Panc1 (cell line): ENCODE measurements at regions not wholly inside any gene's neighbourhood (a gene's known extent, or its start where the extent isn't known, plus 50 kb on each side); places are given as distances from the start of the nearest gene placed in this dataset.

ENCODE experiments used
- ATAC-seq: fragments of 200-7000 bp; cut with Tn5 transposase; 2 replicates; pipeline ENCODE4 v1.9.1; 2020; ENCODE audit warnings: mild to moderate bottlenecking, moderate library complexity
- BruUV-seq: library from RNA; stranded (reverse); fragments of 400-500 nt; replicated peaks from 2 replicates; lab custom pipeline; 2021; lab: Mats Ljungman, UMichigan
- CTCF ChIA-PET: fragments of 300-600 bp; sonication (Branson Sonifier 250); formaldehyde crosslinking; loops from one replicate; lab custom pipeline; 2022; ENCODE audit warnings: antibody characterized with exemption; lab: Charles Lee
- POLR2A ChIA-PET: fragments of 300-600 bp; sonication (Branson Sonifier 250); formaldehyde crosslinking; loops from one replicate; lab custom pipeline; 2022; ENCODE audit warnings: antibody characterized with exemption; lab: Charles Lee
- DNase-seq: peaks from one replicate; pipeline ENCODE4 v3.0.0-alpha.2; 2010; ENCODE audit warnings: low read depth, low spot score
- H3K27ac ChIP-seq: 2 replicates; pipeline ENCODE4 v1.5.1; 2011; ENCODE audit warnings: mild to moderate bottlenecking, low read length, inconsistent platforms
- H3K27me3 ChIP-seq: fragments of 200-500 bp; sonication (Bioruptor generic); 2 replicates; pipeline ENCODE4 v1.6.0; 2014; ENCODE audit warnings: low read length, inconsistent platforms; ENCODE audit not compliant: control insufficient read depth, insufficient read depth
- H3K36me3 ChIP-seq: fragments of 200-500 bp; sonication (Bioruptor generic); 2 replicates; pipeline ENCODE4 v1.5.1; 2014; ENCODE audit warnings: inconsistent platforms, mild to moderate bottlenecking, low read length, moderate library complexity; ENCODE audit not compliant: control insufficient read depth, insufficient read depth
- H3K4me1 ChIP-seq: 2 replicates; pipeline ENCODE4 v1.5.1; 2011; ENCODE audit warnings: inconsistent platforms, mild to moderate bottlenecking, low read length, moderate library complexity; ENCODE audit not compliant: control insufficient read depth, insufficient read depth
- H3K4me3 ChIP-seq, 2 experiments: 2 replicates each; pipeline ENCODE4 v1.5.1; 2011 to 2012; ENCODE audit warnings: low read depth in 2 of 2, low read length in 2 of 2, mild to moderate bottlenecking in 2 of 2, inconsistent platforms in 1 of 2, moderate library complexity in 1 of 2
- H3K9me3 ChIP-seq: fragments of 200-500 bp; sonication (Bioruptor generic); 2 replicates; pipeline ENCODE4 v1.5.1; 2014; ENCODE audit warnings: low read depth, mild to moderate bottlenecking, inconsistent platforms, low read length, moderate library complexity; ENCODE audit not compliant: control insufficient read depth, insufficient read depth
- POLR2AphosphoS5 ChIP-seq: IDR thresholded peaks from 2 replicates; pipeline ENCODE4 v1.6.1; 2012; ENCODE audit warnings: mild to moderate bottlenecking, low read depth, low read length, moderate library complexity
- REST ChIP-seq, 2 experiments: IDR thresholded peaks; 2 replicates each; pipeline ENCODE4 v1.6.1; 2011 to 2012; ENCODE audit warnings: low read depth in 2 of 2, control low read depth in 1 of 2, low read length in 1 of 2, mild to moderate bottlenecking in 1 of 2, moderate library complexity in 1 of 2; ENCODE audit not compliant: insufficient read depth in 1 of 2
- SIN3A ChIP-seq: IDR thresholded peaks from 2 replicates; pipeline ENCODE4 v1.6.1; 2012; ENCODE audit warnings: low read depth, mild to moderate bottlenecking, low read length, moderate library complexity, borderline replicate concordance; ENCODE audit not compliant: insufficient read depth
- TCF7L2 ChIP-seq: IDR thresholded peaks from 2 replicates; pipeline ENCODE4 v1.6.1; 2011; ENCODE audit warnings: mild to moderate bottlenecking, low read depth, low read length, inconsistent platforms
- in situ Hi-C: cut with HindIII; loops from 2 replicates; pipeline ENCODE4 v1.10.0; 2016; ENCODE audit warnings: low sequenced_read_pairs, low pct_unique_long_range_greater_than_20kb
- intact Hi-C: fragments of 100-400 bp; cut with micrococcal nuclease; formaldehyde crosslinking; loops from one replicate; pipeline ENCODE4 v1.10.0; 2022; ENCODE audit not compliant: unreplicated experiment
- TF ChIP-seq, protein P1 (sequence below): fragments of 450-650 bp; IDR thresholded peaks from 2 replicates; pipeline ENCODE4 v1.5.1; 2017; ENCODE audit warnings: mild to moderate bottlenecking

- no TSS peak for BruUV-seq
- Histone ChIP-seq H3K27me3 (no peaks in the 10 kb centered on the region), H3K9me3 (no peaks in the 10 kb centered on the region), H3K27ac (no peak overlapping the region), H3K4me1 (no peaks in the 10 kb centered on the region), H3K36me3 (no peaks in the 10 kb centered on the region), H3K4me3 (no peak overlapping the region)
- intact Hi-C loops (no loop called here), in situ Hi-C loops (no loop called here)
- no peak for TF ChIP-seq POLR2AphosphoS5
- TF ChIP-seq, protein P1, sequence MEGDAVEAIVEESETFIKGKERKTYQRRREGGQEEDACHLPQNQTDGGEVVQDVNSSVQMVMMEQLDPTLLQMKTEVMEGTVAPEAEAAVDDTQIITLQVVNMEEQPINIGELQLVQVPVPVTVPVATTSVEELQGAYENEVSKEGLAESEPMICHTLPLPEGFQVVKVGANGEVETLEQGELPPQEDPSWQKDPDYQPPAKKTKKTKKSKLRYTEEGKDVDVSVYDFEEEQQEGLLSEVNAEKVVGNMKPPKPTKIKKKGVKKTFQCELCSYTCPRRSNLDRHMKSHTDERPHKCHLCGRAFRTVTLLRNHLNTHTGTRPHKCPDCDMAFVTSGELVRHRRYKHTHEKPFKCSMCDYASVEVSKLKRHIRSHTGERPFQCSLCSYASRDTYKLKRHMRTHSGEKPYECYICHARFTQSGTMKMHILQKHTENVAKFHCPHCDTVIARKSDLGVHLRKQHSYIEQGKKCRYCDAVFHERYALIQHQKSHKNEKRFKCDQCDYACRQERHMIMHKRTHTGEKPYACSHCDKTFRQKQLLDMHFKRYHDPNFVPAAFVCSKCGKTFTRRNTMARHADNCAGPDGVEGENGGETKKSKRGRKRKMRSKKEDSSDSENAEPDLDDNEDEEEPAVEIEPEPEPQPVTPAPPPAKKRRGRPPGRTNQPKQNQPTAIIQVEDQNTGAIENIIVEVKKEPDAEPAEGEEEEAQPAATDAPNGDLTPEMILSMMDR: no peak
- TF ChIP-seq TCF7L2: no peak
- no peak for TF ChIP-seq SIN3A
- TF ChIP-seq REST (IDR thresholded peaks at IDR 0.05; ENCODE audit: insufficient read depth in 1 of 2, low read depth in 2 of 2, low read length in 1 of 2): no peak
- DNase-seq (no peak), ATAC-seq (no peak)
- ChIA-PET POLR2A (no interaction called here), CTCF (no interaction called here)
These were observed 1150.7 kb upstream of the WWC1 start for GRCh38 chr5:167140548-167141291.

GRCh38 chr5:167143716-167144115, 1147.7 kb upstream of the WWC1 start:
- intact Hi-C loops: no loop called here
- no peaks in the 10 kb centered on the region for H3K36me3 ChIP-seq
- TF ChIP-seq, protein P1: no peak
- TF ChIP-seq TCF7L2: no peak
- TF ChIP-seq REST (IDR thresholded peaks at IDR 0.05; ENCODE audit: insufficient read depth in 1 of 2, low read depth in 2 of 2, low read length in 1 of 2): no peak
- no peak for TF ChIP-seq SIN3A
- no peak for TF ChIP-seq POLR2AphosphoS5
- no peak overlapping the region for H3K27ac ChIP-seq
- in situ Hi-C loops: no loop called here
- BruUV-seq: no TSS peak
- no peak overlapping the region for H3K4me3 ChIP-seq
- H3K9me3 ChIP-seq: no peaks in the 10 kb centered on the region
- no peak for DNase-seq
- CTCF ChIA-PET: no interaction called here
- H3K4me1 ChIP-seq: no peaks in the 10 kb centered on the region
- POLR2A ChIA-PET: interaction anchor here (0.6 kb wide), 1 partner anchor 1557 kb away, joined by 4 read pairs; no protein-coding TSS in a partner anchor
- ATAC-seq: no peak
- H3K27me3 ChIP-seq: no peaks in the 10 kb centered on the region
